Transverse colon (tissue), 4 donors: ENCODE measurements at regions not wholly inside any gene's neighbourhood (a gene's known extent, or its start where the extent isn't known, plus 50 kb on each side); places are given as distances from the start of the nearest gene placed in this dataset.

ENCODE experiments used
- EP300 ChIP-seq: sonication (generic); formaldehyde crosslinking; IDR thresholded peaks from one replicate; pipeline ENCODE4 v1.6.1; 2017; ENCODE audit warnings: antibody characterized with exemption, low read depth
- POLR2AphosphoS5 ChIP-seq, 3 donors: sonication (generic); formaldehyde crosslinking; IDR thresholded peaks; one replicate each; pipeline ENCODE4 v1.6.1; 2016; ENCODE audit warnings: antibody characterized with exemption in 3 of 3
- TF ChIP-seq, protein P1 (sequence below), 5 experiments: fragments of 200-600 bp in 3 of 5; fragments of 450-650 bp in 2 of 5; sonication (generic) in 3 of 5; IDR thresholded peaks; 1 replicate in 2 of 5; 2 replicates in 3 of 5; pipeline ENCODE4 v1.5.1; 2016 to 2017; ENCODE audit warnings: antibody characterized with exemption in 5 of 5, inconsistent platforms in 3 of 5, mild to moderate bottlenecking in 2 of 5, moderate library complexity in 1 of 5

DNA sequence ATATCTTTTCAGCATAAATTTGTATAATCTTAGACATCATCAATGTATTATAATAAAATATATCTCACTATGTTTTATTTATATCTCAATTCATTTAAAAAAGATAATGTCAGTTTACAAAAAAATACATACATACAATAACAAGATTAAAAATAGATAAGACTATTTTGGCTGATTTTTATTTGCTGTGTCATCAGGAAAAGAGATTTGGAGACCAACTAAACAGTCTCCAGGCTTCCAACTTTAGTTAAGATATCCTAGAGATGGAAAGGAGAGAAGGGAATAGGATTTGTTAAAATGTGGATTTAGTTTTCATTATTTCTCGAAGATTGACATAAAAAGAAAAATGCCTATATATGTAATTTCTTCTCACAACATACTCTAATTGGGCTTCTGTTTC lies 433.8 kb upstream of the TOM1L1 start:
- TF ChIP-seq, protein P1, sequence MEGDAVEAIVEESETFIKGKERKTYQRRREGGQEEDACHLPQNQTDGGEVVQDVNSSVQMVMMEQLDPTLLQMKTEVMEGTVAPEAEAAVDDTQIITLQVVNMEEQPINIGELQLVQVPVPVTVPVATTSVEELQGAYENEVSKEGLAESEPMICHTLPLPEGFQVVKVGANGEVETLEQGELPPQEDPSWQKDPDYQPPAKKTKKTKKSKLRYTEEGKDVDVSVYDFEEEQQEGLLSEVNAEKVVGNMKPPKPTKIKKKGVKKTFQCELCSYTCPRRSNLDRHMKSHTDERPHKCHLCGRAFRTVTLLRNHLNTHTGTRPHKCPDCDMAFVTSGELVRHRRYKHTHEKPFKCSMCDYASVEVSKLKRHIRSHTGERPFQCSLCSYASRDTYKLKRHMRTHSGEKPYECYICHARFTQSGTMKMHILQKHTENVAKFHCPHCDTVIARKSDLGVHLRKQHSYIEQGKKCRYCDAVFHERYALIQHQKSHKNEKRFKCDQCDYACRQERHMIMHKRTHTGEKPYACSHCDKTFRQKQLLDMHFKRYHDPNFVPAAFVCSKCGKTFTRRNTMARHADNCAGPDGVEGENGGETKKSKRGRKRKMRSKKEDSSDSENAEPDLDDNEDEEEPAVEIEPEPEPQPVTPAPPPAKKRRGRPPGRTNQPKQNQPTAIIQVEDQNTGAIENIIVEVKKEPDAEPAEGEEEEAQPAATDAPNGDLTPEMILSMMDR (IDR thresholded peaks at IDR 0.05), result no peak
- TF ChIP-seq EP300 (no peak), POLR2AphosphoS5 (IDR thresholded peaks at IDR 0.05) (no peak)
